ENCODE measurements at regions not wholly inside any gene's neighbourhood (a gene's known extent, or its start where the extent isn't known, plus 50 kb on each side); places are given as distances from the start of the nearest gene placed in this dataset.

- Mint-ChIP-seq H3K36me3 (ENCODE audit: unreplicated experiment) (no peaks in the 10 kb centered on the region), H3K27ac (ENCODE audit: unreplicated experiment) (no peak overlapping the region), H3K9me3 (ENCODE audit: unreplicated experiment) (peaks cover 21% of the 10 kb centered on the region), H3K4me1 (ENCODE audit: unreplicated experiment) (no peaks in the 10 kb centered on the region), H3K4me3 (ENCODE audit: unreplicated experiment) (no peak overlapping the region), H3K27me3 (ENCODE audit: unreplicated experiment) (peaks cover 3% of the 10 kb centered on the region)
- TF ChIP-seq CTCF (IDR thresholded peaks at IDR 0.05), result no peak
- no peak for DNase-seq (ENCODE audit: extremely low spot score, unreplicated experiment)
These were observed 128.6 kb upstream of the MAST4 start for GRCh38 chr5:66467564-66467963.

GRCh38 chr5:66469684-66470083, 126.5 kb upstream of the MAST4 start:
- H3K4me3 Mint-ChIP-seq (ENCODE audit: unreplicated experiment), result no peak overlapping the region

GRCh38 chr5:66472010-66472409, 124.2 kb upstream of the MAST4 start:
- TF ChIP-seq CTCF (IDR thresholded peaks at IDR 0.05), result no peak
- Mint-ChIP-seq H3K27ac (ENCODE audit: unreplicated experiment) (no peak overlapping the region), H3K36me3 (ENCODE audit: unreplicated experiment) (no peaks in the 10 kb centered on the region), H3K4me3 (ENCODE audit: unreplicated experiment) (no peak overlapping the region), H3K4me1 (ENCODE audit: unreplicated experiment) (no peaks in the 10 kb centered on the region), H3K9me3 (ENCODE audit: unreplicated experiment) (peaks cover 8% of the 10 kb centered on the region), H3K27me3 (ENCODE audit: unreplicated experiment) (no peaks in the 10 kb centered on the region)
- DNase-seq (ENCODE audit: extremely low spot score, unreplicated experiment), result no peak

More at GRCh38 chr5:66469684-66470083, 126.5 kb upstream of the MAST4 start:
- no peak overlapping the region for H3K27ac Mint-ChIP-seq (ENCODE audit: unreplicated experiment)
- H3K36me3 Mint-ChIP-seq (ENCODE audit: unreplicated experiment), result no peaks in the 10 kb centered on the region
- DNase-seq (ENCODE audit: extremely low spot score, unreplicated experiment), result no peak
- H3K9me3 Mint-ChIP-seq (ENCODE audit: unreplicated experiment), result peaks cover 15% of the 10 kb centered on the region
- H3K27me3 Mint-ChIP-seq (ENCODE audit: unreplicated experiment), result no peaks in the 10 kb centered on the region
- no peaks in the 10 kb centered on the region for H3K4me1 Mint-ChIP-seq (ENCODE audit: unreplicated experiment)
- no peak for TF ChIP-seq CTCF (IDR thresholded peaks at IDR 0.05)

DNA sequence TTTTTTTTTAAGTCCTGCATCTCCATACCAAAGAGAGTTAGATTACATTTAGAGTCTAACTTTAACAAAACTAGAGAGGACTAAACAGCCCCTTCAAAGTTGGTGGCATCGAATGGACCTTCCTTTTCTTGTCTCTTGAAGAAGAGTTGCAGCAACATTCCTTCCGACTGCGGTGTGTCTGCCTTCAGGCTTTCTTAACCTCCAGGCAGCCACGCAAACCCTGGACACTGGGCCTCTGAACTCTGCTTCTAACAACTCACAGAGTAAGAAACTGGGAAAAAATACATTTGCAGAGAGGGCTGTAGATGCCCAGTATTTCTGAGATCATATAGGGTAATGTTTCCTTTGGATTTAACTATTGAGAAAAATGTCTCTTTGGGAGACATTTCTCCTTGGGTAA, 120.5 kb upstream of the MAST4 start:
- no peak for DNase-seq (ENCODE audit: extremely low spot score, unreplicated experiment)
- Mint-ChIP-seq H3K9me3 (ENCODE audit: unreplicated experiment) (peaks cover 8% of the 10 kb centered on the region), H3K27ac (ENCODE audit: unreplicated experiment) (no peak overlapping the region), H3K36me3 (ENCODE audit: unreplicated experiment) (no peaks in the 10 kb centered on the region), H3K27me3 (ENCODE audit: unreplicated experiment) (no peaks in the 10 kb centered on the region), H3K4me3 (ENCODE audit: unreplicated experiment) (no peak overlapping the region), H3K4me1 (ENCODE audit: unreplicated experiment) (no peaks in the 10 kb centered on the region)
- no peak for TF ChIP-seq CTCF (IDR thresholded peaks at IDR 0.05)

DNA sequence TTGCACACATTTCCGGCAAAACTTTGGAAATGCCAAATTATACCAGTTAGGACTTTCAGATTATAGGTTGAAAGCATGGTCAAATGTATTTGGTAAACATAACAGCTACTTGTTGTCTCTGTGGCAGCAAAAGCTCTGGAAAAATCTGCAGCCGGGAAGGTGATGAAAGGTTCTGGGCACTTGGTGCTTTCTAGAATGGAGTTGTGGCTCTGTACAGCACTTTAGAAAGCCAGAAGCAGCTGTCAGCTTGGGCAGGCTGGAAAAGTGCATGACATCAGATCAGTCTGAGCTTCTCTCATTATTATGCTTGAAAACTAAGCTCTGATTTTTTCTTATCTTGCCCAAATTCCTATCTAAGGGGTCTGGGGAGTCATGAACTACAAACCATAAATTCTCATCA, 118.6 kb upstream of the MAST4 start:
- H3K4me3 Mint-ChIP-seq (ENCODE audit: unreplicated experiment), result no peak overlapping the region
- peaks cover 10% of the 10 kb centered on the region for H3K9me3 Mint-ChIP-seq (ENCODE audit: unreplicated experiment)
- H3K27me3 Mint-ChIP-seq (ENCODE audit: unreplicated experiment), result no peaks in the 10 kb centered on the region
- no peak for TF ChIP-seq CTCF (IDR thresholded peaks at IDR 0.05)
- no peak for DNase-seq (ENCODE audit: extremely low spot score, unreplicated experiment)
- no peaks in the 10 kb centered on the region for H3K36me3 Mint-ChIP-seq (ENCODE audit: unreplicated experiment)
- H3K4me1 Mint-ChIP-seq (ENCODE audit: unreplicated experiment), result no peaks in the 10 kb centered on the region
- no peak overlapping the region for H3K27ac Mint-ChIP-seq (ENCODE audit: unreplicated experiment)
